ENCODE measurements at regions not wholly inside any gene's neighbourhood (a gene's known extent, or its start where the extent isn't known, plus 50 kb on each side); places are given as distances from the start of the nearest gene placed in this dataset.

GRCh38 chr10:61140765-61141392 is 196.9 kb upstream of the RHOBTB1 start:
- TF ChIP-seq CTCF (IDR thresholded peaks at IDR 0.05), result peak; percentile 52 to 67 (median 58)
- no peak for TF ChIP-seq POLR2A (IDR thresholded peaks at IDR 0.05)

Data from vagina (tissue), 2 donors.